ENCODE measurements at regions not wholly inside any gene's neighbourhood (a gene's known extent, or its start where the extent isn't known, plus 50 kb on each side); places are given as distances from the start of the nearest gene placed in this dataset.

- TF ChIP-seq POLR2A (IDR thresholded peaks at IDR 0.05) = no peak
- TF ChIP-seq EP300 (IDR thresholded peaks at IDR 0.05) = no peak
- TF ChIP-seq CTCF (IDR thresholded peaks at IDR 0.05) = no peak
- no peak for TF ChIP-seq POLR2AphosphoS5 (IDR thresholded peaks at IDR 0.05)
- Histone ChIP-seq H3K4me3 (no peak overlapping the region), H3K4me1 (peaks cover 0 to 11% (median 0%) of the 10 kb centered on the region in 4 donors), H3K27me3 (no peaks in the 10 kb centered on the region), H3K36me3 (no peaks in the 10 kb centered on the region), H3K27ac (no peak overlapping the region), H3K9me3 (peaks cover 0 to 2% (median 0%) of the 10 kb centered on the region in 4 donors)
- intact Hi-C loops (cut with DNase I) = no loop called here
- WGBS, 2 donors = 18 to 58% methylated on average over 1 of the region's 1 CpG
- no peak for DNase-seq
Observed at GRCh38 chr9:99677281-99677680, 144.4 kb upstream of the NR4A3 start.

- TF ChIP-seq EP300 (IDR thresholded peaks at IDR 0.05) (no peak), POLR2AphosphoS5 (IDR thresholded peaks at IDR 0.05) (no peak), POLR2A (IDR thresholded peaks at IDR 0.05) (no peak), CTCF (IDR thresholded peaks at IDR 0.05) (no peak)
- H3K4me1 ChIP-seq = peaks cover 0 to 11% (median 0%) of the 10 kb centered on the region in 4 donors
- intact Hi-C loops (cut with DNase I) = no loop called here
Observed at GRCh38 chr9:99678566-99678965, 143.1 kb upstream of the NR4A3 start.

GRCh38 chr9:99680191-99680590 lies 141.5 kb upstream of the NR4A3 start:
- Histone ChIP-seq H3K27ac (no peak overlapping the region), H3K9me3 (peaks cover 0 to 2% (median 0%) of the 10 kb centered on the region in 4 donors), H3K4me3 (no peak overlapping the region), H3K36me3 (no peaks in the 10 kb centered on the region), H3K4me1 (peaks cover 0 to 11% (median 0%) of the 10 kb centered on the region in 4 donors), H3K27me3 (no peaks in the 10 kb centered on the region)
- intact Hi-C loops (cut with DNase I) = no loop called here
- TF ChIP-seq CTCF (IDR thresholded peaks at IDR 0.05) (no peak), POLR2AphosphoS5 (IDR thresholded peaks at IDR 0.05) (no peak), EP300 (IDR thresholded peaks at IDR 0.05) (no peak)
- no peak for DNase-seq
- WGBS, 2 donors = 59 to 61% methylated on average over 1 of the region's 1 CpG

More at GRCh38 chr9:99678566-99678965, 143.1 kb upstream of the NR4A3 start:
- no peaks in the 10 kb centered on the region for H3K27me3 ChIP-seq
- no peak overlapping the region for H3K27ac ChIP-seq
- no peak overlapping the region for H3K4me3 ChIP-seq
- peaks cover 0 to 2% (median 0%) of the 10 kb centered on the region in 4 donors for H3K9me3 ChIP-seq
- no peaks in the 10 kb centered on the region for H3K36me3 ChIP-seq
- DNase-seq = no peak

GRCh38 chr9:99681113-99681512 lies 140.6 kb upstream of the NR4A3 start:
- no peak for DNase-seq
- H3K9me3 ChIP-seq = peaks cover 0 to 1% (median 0%) of the 10 kb centered on the region in 4 donors
- H3K27me3 ChIP-seq = no peaks in the 10 kb centered on the region
- no peak overlapping the region for H3K27ac ChIP-seq
- H3K36me3 ChIP-seq = no peaks in the 10 kb centered on the region
- peaks cover 0 to 11% (median 0%) of the 10 kb centered on the region in 4 donors for H3K4me1 ChIP-seq
- H3K4me3 ChIP-seq = no peak overlapping the region
- intact Hi-C loops (cut with DNase I) = no loop called here
- TF ChIP-seq CTCF (IDR thresholded peaks at IDR 0.05) (no peak), EP300 (IDR thresholded peaks at IDR 0.05) (no peak), POLR2A (IDR thresholded peaks at IDR 0.05) (no peak), POLR2AphosphoS5 (IDR thresholded peaks at IDR 0.05) (no peak)

- Histone ChIP-seq H3K9me3 (no peaks in the 10 kb centered on the region), H3K27me3 (no peaks in the 10 kb centered on the region), H3K27ac (no peak overlapping the region), H3K36me3 (no peaks in the 10 kb centered on the region), H3K4me3 (no peak overlapping the region), H3K4me1 (peaks cover 0 to 8% (median 0%) of the 10 kb centered on the region in 4 donors)
- intact Hi-C loops (cut with DNase I) = no loop called here
- DNase-seq = no peak
- TF ChIP-seq CTCF (IDR thresholded peaks at IDR 0.05) = no peak
- TF ChIP-seq POLR2AphosphoS5 (IDR thresholded peaks at IDR 0.05) = no peak
- no peak for TF ChIP-seq POLR2A (IDR thresholded peaks at IDR 0.05)
- no peak for TF ChIP-seq EP300 (IDR thresholded peaks at IDR 0.05)
- WGBS, 2 donors = 94 to 97% methylated on average over 1 of the region's 1 CpG
Observed at GRCh38 chr9:99682378-99682777, 139.3 kb upstream of the NR4A3 start.
